ENCODE measurements at regions not wholly inside any gene's neighbourhood (a gene's known extent, or its start where the extent isn't known, plus 50 kb on each side); places are given as distances from the start of the nearest gene placed in this dataset.

- TF ChIP-seq SUZ12 (IDR thresholded peaks at IDR 0.05; ENCODE audit: extremely low read depth, insufficient read depth, insufficient read length) = no peak
- TF ChIP-seq ZNF274 (IDR thresholded peaks at IDR 0.05; ENCODE audit: low read depth, low read length) = no peak
Observed at GRCh38 chr1:168830562-168830961, 101.6 kb upstream of the DPT start.
